ENCODE measurements at regions not wholly inside any gene's neighbourhood (a gene's known extent, or its start where the extent isn't known, plus 50 kb on each side); places are given as distances from the start of the nearest gene placed in this dataset.
A peak's percentile ranks its signal among the peaks of the same experiment; 100 is the strongest.
"Not testable (repeated sequence)": the region's sequence is repeated elsewhere in the genome, so short reads cannot be mapped to it uniquely, and the experiment has no call there.

GRCh38 chr21:28003627-28004026 is 989.0 kb downstream of the LTN1 start:
- DNase-seq (ENCODE audit: low read depth in 4 of 4, low spot score in 3 of 4) = not testable (repeated sequence)

GRCh38 chr21:27996906-27997305 is 995.8 kb downstream of the LTN1 start:
- DNase-seq (ENCODE audit: low read depth in 4 of 4, low spot score in 3 of 4) = not testable (repeated sequence)

- not testable (repeated sequence) for DNase-seq (ENCODE audit: low read depth in 4 of 4, low spot score in 3 of 4)
Measured at GRCh38 chr21:27984663-27985325, 1007.9 kb downstream of the LTN1 start.

GRCh38 chr21:27979446-27979845 is 1012.6 kb upstream of the ADAMTS5 start:
- DNase-seq (ENCODE audit: low read depth in 4 of 4, low spot score in 3 of 4) = not testable (repeated sequence)

- DNase-seq (ENCODE audit: low read depth in 4 of 4, low spot score in 3 of 4) = no peak
Measured at GRCh38 chr21:27975514-27975913, 1008.6 kb upstream of the ADAMTS5 start.

- DNase-seq (ENCODE audit: low read depth in 4 of 4, low spot score in 3 of 4) = not testable (repeated sequence)
Measured at GRCh38 chr21:27974152-27974551, 1007.3 kb upstream of the ADAMTS5 start.

- DNase-seq (ENCODE audit: low read depth in 4 of 4, low spot score in 3 of 4) = not testable (repeated sequence)
Measured at GRCh38 chr21:27968240-27968639, 1001.4 kb upstream of the ADAMTS5 start.

GRCh38 chr21:27954543-27955165 is 987.8 kb upstream of the ADAMTS5 start:
- no peak for DNase-seq (ENCODE audit: low read depth in 4 of 4, low spot score in 3 of 4)

- DNase-seq (ENCODE audit: low read depth in 4 of 4, low spot score in 3 of 4) = no peak
Measured at GRCh38 chr21:27953340-27954045, 986.6 kb upstream of the ADAMTS5 start.

- not testable (repeated sequence) for DNase-seq (ENCODE audit: low read depth in 4 of 4, low spot score in 3 of 4)
Measured at GRCh38 chr21:27949093-27949492, 982.2 kb upstream of the ADAMTS5 start.

GRCh38 chr21:27930108-27930767 is 963.4 kb upstream of the ADAMTS5 start:
- not testable (repeated sequence) for DNase-seq (ENCODE audit: low read depth in 4 of 4, low spot score in 3 of 4)

- not testable (repeated sequence) for DNase-seq (ENCODE audit: low read depth in 4 of 4, low spot score in 3 of 4)
Measured at GRCh38 chr21:27929179-27929578, 962.3 kb upstream of the ADAMTS5 start.

- DNase-seq (ENCODE audit: low read depth in 4 of 4, low spot score in 3 of 4) = not testable (repeated sequence)
Measured at GRCh38 chr21:27928534-27929115, 961.7 kb upstream of the ADAMTS5 start.

GRCh38 chr21:27921421-27921820 is 954.5 kb upstream of the ADAMTS5 start:
- not testable (repeated sequence) for DNase-seq (ENCODE audit: low read depth in 4 of 4, low spot score in 3 of 4)

- not testable (repeated sequence) for DNase-seq (ENCODE audit: low read depth in 4 of 4, low spot score in 3 of 4)
Measured at GRCh38 chr21:27917966-27918365, 951.1 kb upstream of the ADAMTS5 start.

- not testable (repeated sequence) for DNase-seq (ENCODE audit: low read depth in 4 of 4, low spot score in 3 of 4)
Measured at GRCh38 chr21:27916326-27916725, 949.4 kb upstream of the ADAMTS5 start.

GRCh38 chr21:27912133-27912532 is 945.2 kb upstream of the ADAMTS5 start:
- not testable (repeated sequence) for DNase-seq (ENCODE audit: low read depth in 4 of 4, low spot score in 3 of 4)

GRCh38 chr21:27909487-27909886 is 942.6 kb upstream of the ADAMTS5 start:
- DNase-seq (ENCODE audit: low read depth in 4 of 4, low spot score in 3 of 4) = not testable (repeated sequence)

- DNase-seq (ENCODE audit: low read depth in 4 of 4, low spot score in 3 of 4) = not testable (repeated sequence)
Measured at GRCh38 chr21:27908816-27909215, 941.9 kb upstream of the ADAMTS5 start.

- peak in 2 of 4 donors; percentile 7 to 8 for DNase-seq (ENCODE audit: low read depth in 4 of 4, low spot score in 3 of 4)
Measured at GRCh38 chr21:27902904-27903303, 936.0 kb upstream of the ADAMTS5 start.

- not testable (repeated sequence) for DNase-seq (ENCODE audit: low read depth in 4 of 4, low spot score in 3 of 4)
Measured at GRCh38 chr21:27893619-27894018, 926.7 kb upstream of the ADAMTS5 start.
